ENCODE measurements at regions not wholly inside any gene's neighbourhood (a gene's known extent, or its start where the extent isn't known, plus 50 kb on each side); places are given as distances from the start of the nearest gene placed in this dataset.
"Not testable (repeated sequence)": the region's sequence is repeated elsewhere in the genome, so short reads cannot be mapped to it uniquely, and the experiment has no call there.

GRCh38 chr6:67825201-67825895 is 809.7 kb upstream of the ADGRB3 start:
- no peak for DNase-seq

GRCh38 chr6:67818322-67818721 is 816.8 kb upstream of the ADGRB3 start:
- DNase-seq: no peak

- DNase-seq: no peak
These were observed 819.5 kb upstream of the ADGRB3 start for GRCh38 chr6:67815623-67816022.

GRCh38 chr6:67814262-67814661 is 820.8 kb upstream of the ADGRB3 start:
- no peak for DNase-seq

- no peak for DNase-seq
These were observed 822.4 kb upstream of the ADGRB3 start for GRCh38 chr6:67812693-67813092.

- no peak for DNase-seq
These were observed 823.0 kb upstream of the ADGRB3 start for GRCh38 chr6:67812125-67812524.

GRCh38 chr6:67811239-67812037 is 823.6 kb upstream of the ADGRB3 start:
- DNase-seq: no peak

- DNase-seq: not testable (repeated sequence)
These were observed 830.3 kb upstream of the ADGRB3 start for GRCh38 chr6:67804808-67805207.

- DNase-seq: no peak
These were observed 832.3 kb upstream of the ADGRB3 start for GRCh38 chr6:67802771-67803170.

- no peak for DNase-seq
These were observed 842.1 kb upstream of the ADGRB3 start for GRCh38 chr6:67792996-67793395.

- DNase-seq: no peak
These were observed 844.5 kb upstream of the ADGRB3 start for GRCh38 chr6:67790569-67790968.

GRCh38 chr6:67787119-67787518 is 848.0 kb upstream of the ADGRB3 start:
- DNase-seq: not testable (repeated sequence)

GRCh38 chr6:67779876-67780275 is 855.2 kb upstream of the ADGRB3 start:
- no peak for DNase-seq

- DNase-seq: no peak
These were observed 859.7 kb upstream of the ADGRB3 start for GRCh38 chr6:67775333-67775732.

GRCh38 chr6:67768972-67769371 is 866.1 kb upstream of the ADGRB3 start:
- no peak for DNase-seq

GRCh38 chr6:67767046-67767822 is 867.8 kb upstream of the ADGRB3 start:
- DNase-seq: not testable (repeated sequence)

GRCh38 chr6:67766057-67766456 is 869.0 kb upstream of the ADGRB3 start:
- no peak for DNase-seq

- DNase-seq: no peak
These were observed 876.1 kb upstream of the ADGRB3 start for GRCh38 chr6:67759001-67759400.

- no peak for DNase-seq
These were observed 877.5 kb upstream of the ADGRB3 start for GRCh38 chr6:67757465-67758033.

- no peak for DNase-seq
These were observed 886.6 kb upstream of the ADGRB3 start for GRCh38 chr6:67748521-67748920.

- DNase-seq: no peak
These were observed 898.3 kb upstream of the ADGRB3 start for GRCh38 chr6:67736816-67737215.

- no peak for DNase-seq
These were observed 898.9 kb upstream of the ADGRB3 start for GRCh38 chr6:67736161-67736560.

GRCh38 chr6:67735623-67736022 is 899.5 kb upstream of the ADGRB3 start:
- no peak for DNase-seq
